H1 (cell line): ENCODE measurements at regions not wholly inside any gene's neighbourhood (a gene's known extent, or its start where the extent isn't known, plus 50 kb on each side); places are given as distances from the start of the nearest gene placed in this dataset.

Experiments
- CTCF ChIA-PET: fragments of 300-600 bp; sonication (Branson Sonifier 250); formaldehyde crosslinking; loops from one replicate; lab custom pipeline; 2021; ENCODE audit not compliant: partially characterized antibody; lab: Charles Lee
- POLR2A ChIA-PET: fragments of 300-600 bp; sonication (Branson Sonifier 250); formaldehyde crosslinking; loops from one replicate; lab custom pipeline; 2021; ENCODE audit warnings: inconsistent platforms; ENCODE audit not compliant: partially characterized antibody; lab: Charles Lee
- DNase-seq, 2 experiments: peaks; one replicate each; pipeline versions ENCODE4 v3.0.0 to v3.0.0-alpha.2; 2010 to 2022; ENCODE audit warnings: low spot score in 2 of 2, low read depth in 1 of 2, mixed read lengths in 1 of 2
- FAIRE-seq: peaks from 2 replicates; lab custom pipeline; 2011; peaks lifted over from hg19 to GRCh38; lab: Jason Lieb, UNC
- H2AFZ ChIP-seq: 2 replicates; pipeline ENCODE4 v1.8.1; 2012; ENCODE audit warnings: low read length, inconsistent platforms
- H2AK5ac ChIP-seq: 2 replicates; pipeline ENCODE4 v1.6.1; 2013; ENCODE audit warnings: low read depth, low read length
- H2BK120ac ChIP-seq: replicated peaks from 2 replicates; pipeline ENCODE3; 2013; ENCODE audit warnings: low read depth, low read length, inconsistent platforms
- H2BK12ac ChIP-seq: 2 replicates; pipeline ENCODE4 v1.6.1; 2013; ENCODE audit warnings: low read depth, low read length
- H2BK15ac ChIP-seq: 2 replicates; pipeline ENCODE4 v1.6.1; 2013; ENCODE audit warnings: low read length
- H2BK20ac ChIP-seq: 2 replicates; pipeline ENCODE4 v1.6.1; 2013; ENCODE audit warnings: low read length
- H2BK5ac ChIP-seq: 2 replicates; pipeline ENCODE4 v1.6.1; 2013; ENCODE audit warnings: low read depth, low read length
- H3K14ac ChIP-seq: 2 replicates; pipeline ENCODE4 v1.6.1; 2013; ENCODE audit warnings: inconsistent platforms; ENCODE audit not compliant: insufficient read length
- H3K18ac ChIP-seq: 2 replicates; pipeline ENCODE4 v1.6.1; 2013; ENCODE audit warnings: low read length; ENCODE audit errors: extremely low read depth
- H3K23ac ChIP-seq: 2 replicates; pipeline ENCODE4 v1.6.1; 2013; ENCODE audit warnings: inconsistent platforms; ENCODE audit not compliant: insufficient read length
- H3K23me2 ChIP-seq: 2 replicates; pipeline ENCODE4 v1.6.1; 2013; ENCODE audit warnings: low read depth, low read length
- H3K27ac ChIP-seq: 2 replicates; pipeline ENCODE4 v1.6.1; 2011; ENCODE audit warnings: low read depth, low read length, inconsistent platforms
- H3K27me3 ChIP-seq, 4 experiments: replicated peaks in 1 of 4; 1 replicate in 1 of 4; 2 replicates in 3 of 4; pipeline versions ENCODE4 v1.6.1 to v1.8.1; 2011 to 2013; ENCODE audit warnings: low read length in 3 of 4, mild to moderate bottlenecking in 3 of 4, inconsistent platforms in 2 of 4, mixed read lengths in 2 of 4, moderate library complexity in 1 of 4; ENCODE audit not compliant: control insufficient read depth in 3 of 4, insufficient read depth in 3 of 4; ENCODE audit errors: extremely low read depth in 1 of 4
- H3K36me3 ChIP-seq, 4 experiments: 2 replicates each; pipeline versions ENCODE4 v1.6.1 to v1.8.1; 2011 to 2013; ENCODE audit warnings: mild to moderate bottlenecking in 4 of 4, low read length in 3 of 4, moderate library complexity in 2 of 4, control low read depth in 1 of 4, inconsistent platforms in 1 of 4; ENCODE audit not compliant: insufficient read depth in 4 of 4, control insufficient read depth in 2 of 4
- H3K4ac ChIP-seq: replicated peaks from 2 replicates; pipeline ENCODE3; 2013; ENCODE audit warnings: low read length, low read depth, mixed read lengths, inconsistent platforms; ENCODE audit not compliant: insufficient read length
- H3K4me1 ChIP-seq, 4 experiments: replicated peaks in 1 of 4; 1 replicate in 1 of 4; 2 replicates in 3 of 4; pipeline versions ENCODE4 v1.6.1 to v1.8.1; 2011 to 2013; ENCODE audit warnings: low read length in 3 of 4, inconsistent platforms in 2 of 4, mixed read lengths in 1 of 4; ENCODE audit not compliant: insufficient read depth in 4 of 4, control insufficient read depth in 3 of 4
- H3K4me2 ChIP-seq, 2 experiments: 2 replicates each; pipeline versions ENCODE4 v1.6.1 to v1.8.1; 2011 to 2013; ENCODE audit warnings: low read depth in 2 of 2, low read length in 2 of 2, control low read depth in 1 of 2, inconsistent platforms in 1 of 2, mild to moderate bottlenecking in 1 of 2; ENCODE audit not compliant: insufficient read depth in 1 of 2
- H3K4me3 ChIP-seq, 4 experiments: fragments of 200-600, 300-600 bp in 1 of 4; sonication (generic), shearing (Covaris generic), sonication (Bioruptor Twin) in 1 of 4; 2 replicates each; pipeline versions ENCODE4 v1.5.1 to v1.8.1; 2011 to 2016; ENCODE audit warnings: low read length in 4 of 4, low read depth in 3 of 4, control low read depth in 2 of 4, inconsistent platforms in 2 of 4, mild to moderate bottlenecking in 2 of 4, mixed read lengths in 1 of 4, moderate library complexity in 1 of 4; ENCODE audit not compliant: insufficient read depth in 2 of 4; ENCODE audit errors: extremely low read depth in 1 of 4
- H3K56ac ChIP-seq: replicated peaks from 2 replicates; pipeline ENCODE3; 2013; ENCODE audit warnings: low read depth, mild to moderate bottlenecking, mixed read lengths, low read length, inconsistent platforms; ENCODE audit not compliant: insufficient read length
- H3K79me1 ChIP-seq: 2 replicates; pipeline ENCODE4 v1.6.1; 2013; ENCODE audit warnings: low read depth, low read length, control low read depth
- H3K79me2 ChIP-seq, 2 experiments: 2 replicates each; pipeline versions ENCODE4 v1.6.1 to v1.8.1; 2012 to 2013; ENCODE audit warnings: low read length in 2 of 2, mild to moderate bottlenecking in 2 of 2, inconsistent platforms in 1 of 2; ENCODE audit not compliant: insufficient read depth in 2 of 2, control insufficient read depth in 1 of 2
- H3K9ac ChIP-seq, 4 experiments: replicated peaks in 1 of 4; 1 replicate in 1 of 4; 2 replicates in 3 of 4; pipeline versions ENCODE4 v1.6.1 to v1.8.1; 2011 to 2013; ENCODE audit warnings: low read depth in 3 of 4, low read length in 3 of 4, control low read depth in 2 of 4, mild to moderate bottlenecking in 2 of 4, moderate library complexity in 2 of 4, inconsistent platforms in 1 of 4; ENCODE audit errors: extremely low read depth in 1 of 4
- H3K9me3 ChIP-seq, 2 experiments: 2 replicates each; pipeline versions ENCODE4 v1.6.1 to v1.8.1; 2012 to 2013; ENCODE audit warnings: mild to moderate bottlenecking in 2 of 2, moderate library complexity in 2 of 2, control low read depth in 1 of 2, inconsistent platforms in 1 of 2, low read depth in 1 of 2, low read length in 1 of 2, mixed read lengths in 1 of 2; ENCODE audit not compliant: insufficient read depth in 2 of 2
- H4K20me1 ChIP-seq, 2 experiments: replicated peaks in 1 of 2; 2 replicates each; pipeline versions ENCODE3 to v1.8.1; 2011 to 2013; ENCODE audit warnings: inconsistent platforms in 2 of 2, low read length in 2 of 2, mild to moderate bottlenecking in 1 of 2; ENCODE audit not compliant: insufficient read depth in 2 of 2, control insufficient read depth in 1 of 2
- H4K5ac ChIP-seq: 2 replicates; pipeline ENCODE4 v1.6.1; 2013; ENCODE audit warnings: low read length, low read depth, mixed read lengths, inconsistent platforms; ENCODE audit not compliant: insufficient read length
- H4K8ac ChIP-seq: 2 replicates; pipeline ENCODE4 v1.8.0; 2013; ENCODE audit warnings: mild to moderate bottlenecking, moderate library complexity, low read length, inconsistent platforms; ENCODE audit not compliant: insufficient read depth; ENCODE audit errors: extremely low read depth
- H4K91ac ChIP-seq: replicated peaks from 2 replicates; pipeline ENCODE3; 2013; ENCODE audit warnings: low read length, mixed read lengths, inconsistent platforms; ENCODE audit not compliant: insufficient read length
- BACH1 ChIP-seq: IDR thresholded peaks from 2 replicates; pipeline ENCODE4 v1.6.1; 2012; ENCODE audit warnings: low read length, improper control_type of control experiment
- BCL11A ChIP-seq, 2 experiments: IDR thresholded peaks; one replicate each; pipeline ENCODE4 v1.6.1; 2011; ENCODE audit warnings: low read depth in 2 of 2, low read length in 2 of 2, mild to moderate bottlenecking in 2 of 2
- CBX5 ChIP-seq: fragments of 300-800, 300-1000 bp; sonication (generic); IDR thresholded peaks from 2 replicates; pipeline ENCODE4 v1.7.1; 2016; ENCODE audit warnings: antibody characterized with exemption, low read length, low read depth
- CEBPB ChIP-seq: IDR thresholded peaks from 2 replicates; pipeline ENCODE4 v1.6.1; 2012; ENCODE audit warnings: low read depth, low read length
- FOSL1 ChIP-seq: IDR thresholded peaks from 2 replicates; pipeline ENCODE4 v1.6.1; 2011; ENCODE audit warnings: mild to moderate bottlenecking, low read depth, low read length, moderate library complexity; ENCODE audit not compliant: insufficient read depth
- HDAC6 ChIP-seq: IDR thresholded peaks from one replicate; pipeline ENCODE4 v1.7.1; 2012; ENCODE audit warnings: low read depth, mild to moderate bottlenecking, inconsistent platforms, low read length, moderate library complexity
- MAX ChIP-seq: IDR thresholded peaks from 2 replicates; pipeline ENCODE4 v1.6.1; 2012; ENCODE audit warnings: inconsistent platforms
- POU5F1 ChIP-seq: IDR thresholded peaks from 2 replicates; pipeline ENCODE4 v1.6.1; 2011; ENCODE audit warnings: low read depth, mild to moderate bottlenecking, low read length, moderate library complexity
- RBBP5 ChIP-seq: IDR thresholded peaks from 2 replicates; pipeline ENCODE4 v1.7.1; 2012; ENCODE audit warnings: low read depth, mild to moderate bottlenecking, inconsistent platforms, low read length, moderate library complexity, borderline replicate concordance
- RFX5 ChIP-seq: IDR thresholded peaks from 2 replicates; pipeline ENCODE4 v1.6.1; 2011; ENCODE audit warnings: low read depth, low read length, improper control_type of control experiment, borderline replicate concordance
- SIN3A ChIP-seq, 2 experiments: IDR thresholded peaks in 1 of 2; conservative IDR thresholded peaks in 1 of 2; 2 replicates each; pipeline ENCODE4 v1.6.1; 2011 to 2012; ENCODE audit warnings: low read length in 2 of 2, improper control_type of control experiment in 1 of 2, low read depth in 1 of 2, mild to moderate bottlenecking in 1 of 2
- SIRT6 ChIP-seq: IDR thresholded peaks from one replicate; pipeline ENCODE4 v1.7.1; 2012; ENCODE audit warnings: low read length, inconsistent platforms
- WGBS, 2 experiments: shearing (Covaris generic) in 1 of 2; methylation state at CpG; one replicate each; pipeline versions ENCODE4 v1.1.6 to v1.1.7; 2013 to 2015; ENCODE audit warnings: low lambda C conversion rate in 2 of 2, mixed read lengths in 2 of 2, inconsistent platforms in 1 of 2, low coverage in 1 of 2, missing lambda C conversion rate in 1 of 2; ENCODE audit not compliant: insufficient replicate concordance in 2 of 2, insufficient coverage in 1 of 2, insufficient read length in 1 of 2; ENCODE audit errors: extremely low coverage in 1 of 2, missing lambda C conversion rate in 1 of 2; 5-methylcytosine and 5-hydroxymethylcytosine counted together

DNA sequence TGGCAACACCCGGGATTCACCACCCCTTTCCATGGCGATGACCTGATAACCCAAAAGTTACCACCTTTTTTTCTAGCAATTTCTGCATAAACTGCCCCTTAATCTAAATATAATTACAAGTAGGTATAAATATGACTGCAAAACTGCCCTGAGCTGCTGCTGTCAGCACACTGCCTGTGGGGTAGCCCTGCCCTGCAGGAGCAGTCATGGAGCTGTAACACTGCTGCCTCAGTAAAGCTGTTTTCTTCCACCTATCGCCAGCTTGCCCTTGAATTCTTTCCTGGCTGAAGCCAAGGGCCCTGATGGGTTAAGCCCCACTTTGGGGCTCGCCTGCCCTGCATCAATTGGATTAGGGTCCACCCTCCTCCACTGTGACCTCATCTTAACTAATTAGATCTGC lies 368.8 kb downstream of the SFMBT2 start:
- WGBS, 2 experiments: 94% methylated on average over 4 of the region's 4 CpGs; no CpG with 5 or more reads in 1 of the 2 experiments
- no peak overlapping the region for H3K27ac ChIP-seq
- DNase-seq (no peak), FAIRE-seq (no peak)
- H3K4me3 ChIP-seq: no peak overlapping the region
- ChIA-PET POLR2A (no interaction called here), CTCF (interaction anchor here (1.1 to 3.3 kb wide), 4 partner anchors 8 to 13 kb away, joined by 4 to 21 read pairs (median 9); no protein-coding TSS in a partner anchor)
- no peaks in the 10 kb centered on the region for H3K36me3 ChIP-seq
- no peak overlapping the region for H3K4ac ChIP-seq
- no peak overlapping the region for H3K56ac ChIP-seq
- no peak overlapping the region for H2BK5ac ChIP-seq
- no peak overlapping the region for H3K9ac ChIP-seq
- no peak for TF ChIP-seq FOSL1
- TF ChIP-seq POU5F1: no peak
- TF ChIP-seq MAX: no peak
- TF ChIP-seq BCL11A (IDR thresholded peaks at IDR 0.05; ENCODE audit: low read depth in 2 of 2, low read length in 2 of 2): no peak
- TF ChIP-seq SIRT6: no peak
- no peak for TF ChIP-seq CEBPB
- TF ChIP-seq SIN3A (conservative IDR thresholded peaks at IDR 0.05 in 1 of 2, IDR thresholded peaks at IDR 0.05 in 1 of 2; ENCODE audit: low read depth in 1 of 2, low read length in 2 of 2): no peak
- TF ChIP-seq RBBP5: no peak
- TF ChIP-seq CBX5: no peak
- TF ChIP-seq RFX5: no peak
- TF ChIP-seq HDAC6: no peak
- TF ChIP-seq BACH1: no peak
- no peak overlapping the region for H4K8ac ChIP-seq
- H2AFZ ChIP-seq: no peak overlapping the region
- H3K79me1 ChIP-seq: no peaks in the 10 kb centered on the region
- no peak overlapping the region for H4K5ac ChIP-seq
- no peaks in the 10 kb centered on the region for H3K4me1 ChIP-seq
- H4K20me1 ChIP-seq: peaks cover 0 to 2% of the 10 kb centered on the region in 2 experiments
- no peaks in the 10 kb centered on the region for H3K23me2 ChIP-seq
- no peak overlapping the region for H3K18ac ChIP-seq
- no peaks in the 10 kb centered on the region for H3K9me3 ChIP-seq
- H3K27me3 ChIP-seq: no peaks in the 10 kb centered on the region
- H3K14ac ChIP-seq: no peak overlapping the region
- H2BK20ac ChIP-seq: no peak overlapping the region
- no peak overlapping the region for H4K91ac ChIP-seq
- no peak overlapping the region for H3K4me2 ChIP-seq
- no peaks in the 10 kb centered on the region for H3K79me2 ChIP-seq
- no peak overlapping the region for H2BK120ac ChIP-seq
- no peak overlapping the region for H2BK12ac ChIP-seq
- H2AK5ac ChIP-seq: no peak overlapping the region
- no peak overlapping the region for H2BK15ac ChIP-seq
- H3K23ac ChIP-seq: no peak overlapping the region
